ENCODE measurements at regions not wholly inside any gene's neighbourhood (a gene's known extent, or its start where the extent isn't known, plus 50 kb on each side); places are given as distances from the start of the nearest gene placed in this dataset.

GRCh38 chr15:39493424-39494067, 87.3 kb upstream of the THBS1 start:
- Histone ChIP-seq H3K9me3 (ENCODE audit: low read length) (no peaks in the 10 kb centered on the region), H3K4me1 (ENCODE audit: insufficient read depth, low read length) (peaks cover 70% of the 10 kb centered on the region), H3K9ac (ENCODE audit: low read length) (no peak overlapping the region), H3K27me3 (ENCODE audit: control insufficient read depth in 1 of 2, insufficient read depth in 2 of 2, low read length in 2 of 2) (no peaks in the 10 kb centered on the region), H3K4me3 (ENCODE audit: low read depth in 1 of 2, low read length in 2 of 2) (no peak overlapping the region), H3K27ac (ENCODE audit: low read depth, low read length) (no peak overlapping the region), H3K36me3 (ENCODE audit: insufficient read depth, low read length) (no peaks in the 10 kb centered on the region)

GRCh38 chr15:39494462-39494861, 86.4 kb upstream of the THBS1 start:
- Histone ChIP-seq H3K4me3 (ENCODE audit: low read depth in 1 of 2, low read length in 2 of 2) (no peak overlapping the region), H3K36me3 (ENCODE audit: insufficient read depth, low read length) (no peaks in the 10 kb centered on the region), H3K27me3 (ENCODE audit: control insufficient read depth in 1 of 2, insufficient read depth in 2 of 2, low read length in 2 of 2) (no peaks in the 10 kb centered on the region), H3K9ac (ENCODE audit: low read length) (no peak overlapping the region), H3K9me3 (ENCODE audit: low read length) (no peaks in the 10 kb centered on the region), H3K4me1 (ENCODE audit: insufficient read depth, low read length) (peaks cover 70% of the 10 kb centered on the region), H3K27ac (ENCODE audit: low read depth, low read length) (no peak overlapping the region)

GRCh38 chr15:39495871-39496840, 84.7 kb upstream of the THBS1 start:
- Histone ChIP-seq H3K27ac (ENCODE audit: low read depth, low read length) (peak overlapping the region; percentile 17), H3K36me3 (ENCODE audit: insufficient read depth, low read length) (no peaks in the 10 kb centered on the region), H3K4me1 (ENCODE audit: insufficient read depth, low read length) (peaks cover 60% of the 10 kb centered on the region), H3K4me3 (ENCODE audit: low read depth in 1 of 2, low read length in 2 of 2) (no peak overlapping the region), H3K27me3 (ENCODE audit: control insufficient read depth in 1 of 2, insufficient read depth in 2 of 2, low read length in 2 of 2) (no peaks in the 10 kb centered on the region), H3K9me3 (ENCODE audit: low read length) (no peaks in the 10 kb centered on the region), H3K9ac (ENCODE audit: low read length) (no peak overlapping the region)

GRCh38 chr15:39497016-39497758, 83.7 kb upstream of the THBS1 start:
- no peaks in the 10 kb centered on the region for H3K9me3 ChIP-seq (ENCODE audit: low read length)
- H3K4me1 ChIP-seq (ENCODE audit: insufficient read depth, low read length), result peaks cover 59% of the 10 kb centered on the region
- H3K27ac ChIP-seq (ENCODE audit: low read depth, low read length), result peak overlapping the region; percentile 17
- no peak overlapping the region for H3K9ac ChIP-seq (ENCODE audit: low read length)
- no peaks in the 10 kb centered on the region for H3K36me3 ChIP-seq (ENCODE audit: insufficient read depth, low read length)
- H3K27me3 ChIP-seq (ENCODE audit: control insufficient read depth in 1 of 2, insufficient read depth in 2 of 2, low read length in 2 of 2), result no peaks in the 10 kb centered on the region
- no peak overlapping the region for H3K4me3 ChIP-seq (ENCODE audit: low read depth in 1 of 2, low read length in 2 of 2)

- H3K9me3 ChIP-seq (ENCODE audit: low read length), result no peaks in the 10 kb centered on the region
- peaks cover 61% of the 10 kb centered on the region for H3K4me1 ChIP-seq (ENCODE audit: insufficient read depth, low read length)
- H3K4me3 ChIP-seq (ENCODE audit: low read depth in 1 of 2, low read length in 2 of 2), result no peak overlapping the region
- no peaks in the 10 kb centered on the region for H3K36me3 ChIP-seq (ENCODE audit: insufficient read depth, low read length)
- H3K27ac ChIP-seq (ENCODE audit: low read depth, low read length), result peak overlapping the region; percentile 43
- H3K27me3 ChIP-seq (ENCODE audit: control insufficient read depth in 1 of 2, insufficient read depth in 2 of 2, low read length in 2 of 2), result no peaks in the 10 kb centered on the region
- no peak overlapping the region for H3K9ac ChIP-seq (ENCODE audit: low read length)
Measured at GRCh38 chr15:39497759-39498565, 82.9 kb upstream of the THBS1 start.

DNA sequence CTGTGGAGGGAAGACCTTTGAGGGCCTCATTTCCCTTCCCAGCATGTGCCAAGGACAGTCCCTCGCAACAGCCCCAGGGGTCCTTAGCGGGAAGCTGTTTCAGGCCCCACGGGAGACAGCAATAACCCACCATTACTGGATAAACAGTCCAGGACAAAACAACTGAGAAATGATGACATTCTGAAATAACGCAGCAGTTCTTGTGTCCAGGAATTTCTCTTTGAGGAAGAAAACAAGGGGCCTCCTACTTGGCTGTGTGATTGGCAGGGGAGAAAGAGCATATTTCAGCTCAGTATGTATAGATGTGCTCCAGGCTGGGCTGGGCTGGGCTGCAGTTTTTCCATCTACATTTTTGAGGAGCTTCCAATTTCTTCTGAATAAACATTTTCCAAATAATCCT, 82.2 kb upstream of the THBS1 start:
- Histone ChIP-seq H3K36me3 (ENCODE audit: insufficient read depth, low read length) (no peaks in the 10 kb centered on the region), H3K27me3 (ENCODE audit: control insufficient read depth in 1 of 2, insufficient read depth in 2 of 2, low read length in 2 of 2) (no peaks in the 10 kb centered on the region), H3K4me3 (ENCODE audit: low read depth in 1 of 2, low read length in 2 of 2) (no peak overlapping the region), H3K27ac (ENCODE audit: low read depth, low read length) (peak overlapping the region; percentile 43), H3K9me3 (ENCODE audit: low read length) (no peaks in the 10 kb centered on the region), H3K9ac (ENCODE audit: low read length) (no peak overlapping the region), H3K4me1 (ENCODE audit: insufficient read depth, low read length) (peaks cover 67% of the 10 kb centered on the region)

- H3K27ac ChIP-seq (ENCODE audit: low read depth, low read length), result peak overlapping the region; percentile 41
- H3K9me3 ChIP-seq (ENCODE audit: low read length), result no peaks in the 10 kb centered on the region
- no peaks in the 10 kb centered on the region for H3K36me3 ChIP-seq (ENCODE audit: insufficient read depth, low read length)
- H3K9ac ChIP-seq (ENCODE audit: low read length), result no peak overlapping the region
- H3K27me3 ChIP-seq (ENCODE audit: control insufficient read depth in 1 of 2, insufficient read depth in 2 of 2, low read length in 2 of 2), result no peaks in the 10 kb centered on the region
- peaks cover 71% of the 10 kb centered on the region for H3K4me1 ChIP-seq (ENCODE audit: insufficient read depth, low read length)
- no peak overlapping the region for H3K4me3 ChIP-seq (ENCODE audit: low read depth in 1 of 2, low read length in 2 of 2)
Measured at GRCh38 chr15:39499042-39499441, 81.8 kb upstream of the THBS1 start.

DNA sequence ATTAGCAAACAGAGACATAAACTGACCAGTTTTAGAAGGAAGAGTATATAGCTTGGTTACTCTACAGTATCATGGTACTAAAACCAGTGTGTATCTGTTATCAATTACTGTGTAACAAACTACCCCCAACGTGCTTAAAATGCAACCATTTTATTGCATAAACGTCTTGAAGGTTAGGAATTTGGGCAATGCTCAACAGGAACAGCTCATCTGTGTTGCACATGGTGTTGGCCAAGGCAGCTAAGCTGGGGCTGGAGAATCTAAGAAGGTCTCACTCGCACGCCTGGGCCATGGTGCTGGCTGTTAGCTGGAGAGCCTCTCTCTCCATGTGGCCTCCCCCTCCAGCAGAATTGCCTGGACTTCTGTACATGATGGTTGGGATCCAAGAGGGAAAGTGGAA, 81.2 kb upstream of the THBS1 start:
- Histone ChIP-seq H3K9ac (ENCODE audit: low read length) (no peak overlapping the region), H3K27ac (ENCODE audit: low read depth, low read length) (peak overlapping the region; percentile 41), H3K9me3 (ENCODE audit: low read length) (no peaks in the 10 kb centered on the region), H3K27me3 (ENCODE audit: control insufficient read depth in 1 of 2, insufficient read depth in 2 of 2, low read length in 2 of 2) (no peaks in the 10 kb centered on the region), H3K36me3 (ENCODE audit: insufficient read depth, low read length) (no peaks in the 10 kb centered on the region), H3K4me1 (ENCODE audit: insufficient read depth, low read length) (peaks cover 77% of the 10 kb centered on the region), H3K4me3 (ENCODE audit: low read depth in 1 of 2, low read length in 2 of 2) (no peak overlapping the region)

GRCh38 chr15:39501366-39502081, 79.4 kb upstream of the THBS1 start:
- no peaks in the 10 kb centered on the region for H3K27me3 ChIP-seq (ENCODE audit: control insufficient read depth in 1 of 2, insufficient read depth in 2 of 2, low read length in 2 of 2)
- H3K4me3 ChIP-seq (ENCODE audit: low read depth in 1 of 2, low read length in 2 of 2), result no peak overlapping the region
- no peaks in the 10 kb centered on the region for H3K9me3 ChIP-seq (ENCODE audit: low read length)
- H3K36me3 ChIP-seq (ENCODE audit: insufficient read depth, low read length), result no peaks in the 10 kb centered on the region
- H3K27ac ChIP-seq (ENCODE audit: low read depth, low read length), result peak overlapping the region; percentile 3
- no peak overlapping the region for H3K9ac ChIP-seq (ENCODE audit: low read length)
- peaks cover 68% of the 10 kb centered on the region for H3K4me1 ChIP-seq (ENCODE audit: insufficient read depth, low read length)

DNA sequence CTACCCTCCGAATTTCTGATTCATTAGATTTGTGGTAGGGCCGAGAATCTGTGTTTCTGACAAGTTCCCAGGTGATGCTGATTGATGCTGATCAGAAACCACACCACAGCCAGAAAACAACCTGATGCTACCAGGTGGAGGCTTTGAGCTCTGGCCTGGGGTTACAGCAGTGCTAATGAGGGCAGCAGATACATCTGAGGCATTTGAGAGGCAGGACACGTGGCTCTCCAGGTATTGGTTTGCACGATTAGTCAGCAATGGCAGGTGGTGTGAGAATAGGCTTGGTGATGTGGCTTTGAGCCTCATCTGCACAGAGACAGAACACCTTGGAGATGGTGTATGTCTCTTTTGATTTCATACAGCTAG, 78.8 kb upstream of the THBS1 start:
- Histone ChIP-seq H3K4me3 (ENCODE audit: low read depth in 1 of 2, low read length in 2 of 2) (no peak overlapping the region), H3K9ac (ENCODE audit: low read length) (no peak overlapping the region), H3K27me3 (ENCODE audit: control insufficient read depth in 1 of 2, insufficient read depth in 2 of 2, low read length in 2 of 2) (no peaks in the 10 kb centered on the region), H3K9me3 (ENCODE audit: low read length) (no peaks in the 10 kb centered on the region), H3K36me3 (ENCODE audit: insufficient read depth, low read length) (no peaks in the 10 kb centered on the region), H3K27ac (ENCODE audit: low read depth, low read length) (no peak overlapping the region), H3K4me1 (ENCODE audit: insufficient read depth, low read length) (peaks cover 63% of the 10 kb centered on the region)
